Activated CD8-positive, alpha-beta T cell treated with anti-CD3 and anti-CD28 coated beads for 36 hours (primary cell): ENCODE measurements at regions not wholly inside any gene's neighbourhood (a gene's known extent, or its start where the extent isn't known, plus 50 kb on each side); places are given as distances from the start of the nearest gene placed in this dataset.
"Not testable (repeated sequence)": the region's sequence is repeated elsewhere in the genome, so short reads cannot be mapped to it uniquely, and the experiment has no call there.

ENCODE experiments used
- ATAC-seq: fragments of 200-7000 bp; cut with Tn5 transposase; one replicate; pipeline ENCODE4 v1.10.0; 2021; ENCODE audit warnings: mild to moderate bottlenecking, moderate library complexity
- CTCF ChIA-PET: fragments of 350-600 bp; sonication (Branson Sonifier 250); formaldehyde crosslinking; loops from one replicate; lab custom pipeline; 2021; ENCODE audit warnings: antibody characterized with exemption; lab: Charles Lee
- POLR2A ChIA-PET: fragments of 350-600 bp; sonication (Branson Sonifier 250); formaldehyde crosslinking; loops from one replicate; lab custom pipeline; 2021; ENCODE audit warnings: antibody characterized with exemption; lab: Charles Lee
- DNase-seq: peaks from one replicate; pipeline ENCODE4 v3.0.0-alpha.2; 2020
- H3K27ac Mint-ChIP-seq: one replicate; pipeline ENCODE4 v1.8.0; 2021; ENCODE audit warnings: mild to moderate bottlenecking, mixed read lengths
- H3K27me3 Mint-ChIP-seq: one replicate; pipeline ENCODE4 v1.8.0; 2021; ENCODE audit warnings: mixed read lengths
- H3K36me3 Mint-ChIP-seq: one replicate; pipeline ENCODE4 v1.8.0; 2021; ENCODE audit warnings: low read depth, mixed read lengths
- H3K4me1 Mint-ChIP-seq: one replicate; pipeline ENCODE4 v1.8.0; 2021; ENCODE audit warnings: low read depth, mixed read lengths
- H3K4me3 Mint-ChIP-seq: one replicate; pipeline ENCODE4 v1.8.0; 2021; ENCODE audit warnings: mild to moderate bottlenecking, moderate library complexity, mixed read lengths
- H3K9me3 Mint-ChIP-seq: one replicate; pipeline ENCODE4 v1.8.0; 2021; ENCODE audit warnings: mixed read lengths
- CTCF ChIP-seq: fragments of 200-600 bp; IDR thresholded peaks from one replicate; pipeline ENCODE4 v1.8.0; 2022; ENCODE audit warnings: antibody characterized with exemption, mild to moderate bottlenecking
- intact Hi-C: fragments of 100-400 bp; cut with micrococcal nuclease; formaldehyde crosslinking; loops from one replicate; pipeline ENCODE4 v1.10.0; 2022

GRCh38 chr5:125668884-125669283, 754.3 kb upstream of the GRAMD2B start:
- ChIA-PET CTCF (no interaction called here), POLR2A (interaction anchor here (0.6 kb wide), 1 partner anchor 412 kb away, joined by 3 read pairs; no protein-coding TSS in a partner anchor)
- no peak for ATAC-seq
- H3K4me3 Mint-ChIP-seq = no peak overlapping the region
- H3K36me3 Mint-ChIP-seq = no peaks in the 10 kb centered on the region
- H3K27me3 Mint-ChIP-seq = no peaks in the 10 kb centered on the region
- H3K9me3 Mint-ChIP-seq = peaks cover 12% of the 10 kb centered on the region
- no peak for TF ChIP-seq CTCF
- no peaks in the 10 kb centered on the region for H3K4me1 Mint-ChIP-seq
- H3K27ac Mint-ChIP-seq = no peak overlapping the region
- intact Hi-C loops = no loop called here
- no peak for DNase-seq

- CTCF ChIA-PET = no interaction called here
- no peaks in the 10 kb centered on the region for H3K4me1 Mint-ChIP-seq
These were observed 749.8 kb upstream of the GRAMD2B start for GRCh38 chr5:125673359-125673950.

GRCh38 chr5:125679522-125679921, 743.7 kb upstream of the GRAMD2B start:
- H3K4me1 Mint-ChIP-seq = no peaks in the 10 kb centered on the region
- ATAC-seq (no peak), DNase-seq (no peak)
- no peaks in the 10 kb centered on the region for H3K36me3 Mint-ChIP-seq
- no peak for TF ChIP-seq CTCF
- POLR2A ChIA-PET = no interaction called here
- H3K27ac Mint-ChIP-seq = no peak overlapping the region
- intact Hi-C loops = no loop called here
- CTCF ChIA-PET = no interaction called here
- no peaks in the 10 kb centered on the region for H3K27me3 Mint-ChIP-seq
- H3K9me3 Mint-ChIP-seq = peaks cover 6% of the 10 kb centered on the region
- H3K4me3 Mint-ChIP-seq = no peak overlapping the region

More at GRCh38 chr5:125673359-125673950, 749.8 kb upstream of the GRAMD2B start:
- intact Hi-C loops = no loop called here
- Mint-ChIP-seq H3K27me3 (no peaks in the 10 kb centered on the region), H3K4me3 (no peak overlapping the region), H3K36me3 (no peaks in the 10 kb centered on the region), H3K9me3 (peaks cover 15% of the 10 kb centered on the region), H3K27ac (no peak overlapping the region)
- TF ChIP-seq CTCF = no peak
- DNase-seq (no peak), ATAC-seq (no peak)
- POLR2A ChIA-PET = no interaction called here

- Mint-ChIP-seq H3K4me3 (no peak overlapping the region), H3K27ac (no peak overlapping the region), H3K36me3 (no peaks in the 10 kb centered on the region), H3K4me1 (no peaks in the 10 kb centered on the region), H3K27me3 (no peaks in the 10 kb centered on the region), H3K9me3 (no peaks in the 10 kb centered on the region)
- ATAC-seq (no peak), DNase-seq (no peak)
- ChIA-PET POLR2A (no interaction called here), CTCF (no interaction called here)
- TF ChIP-seq CTCF = no peak
- intact Hi-C loops = no loop called here
These were observed 739.5 kb upstream of the GRAMD2B start for GRCh38 chr5:125683669-125684068.

- intact Hi-C loops = no loop called here
- CTCF ChIA-PET = no interaction called here
- no peak for TF ChIP-seq CTCF
- no peaks in the 10 kb centered on the region for H3K36me3 Mint-ChIP-seq
- ATAC-seq (no peak), DNase-seq (no peak)
- H3K27ac Mint-ChIP-seq = no peak overlapping the region
- no peaks in the 10 kb centered on the region for H3K4me1 Mint-ChIP-seq
- H3K9me3 Mint-ChIP-seq = peaks cover 3% of the 10 kb centered on the region
- no peaks in the 10 kb centered on the region for H3K27me3 Mint-ChIP-seq
- POLR2A ChIA-PET = no interaction called here
- no peak overlapping the region for H3K4me3 Mint-ChIP-seq
These were observed 737.4 kb upstream of the GRAMD2B start for GRCh38 chr5:125685771-125686170.

- CTCF ChIA-PET, DNase-seq, H3K27me3 Mint-ChIP-seq, H3K4me3 Mint-ChIP-seq, ATAC-seq, POLR2A ChIA-PET, H3K36me3 Mint-ChIP-seq, H3K4me1 Mint-ChIP-seq, H3K27ac Mint-ChIP-seq, H3K9me3 Mint-ChIP-seq, intact Hi-C loops: not testable (repeated sequence)
These were observed 731.3 kb upstream of the GRAMD2B start for GRCh38 chr5:125691738-125692530.
